Adrenal gland (tissue), 9 donors: ENCODE measurements at regions not wholly inside any gene's neighbourhood (a gene's known extent, or its start where the extent isn't known, plus 50 kb on each side); places are given as distances from the start of the nearest gene placed in this dataset.

ENCODE experiments used
- DNase-seq, 7 donors: peaks; one replicate each; pipeline ENCODE4 v3.0.0-alpha.2; 2019 to 2020
- H3K27ac ChIP-seq, 5 donors: fragments of 200-600 bp; sonication (generic) in 4 of 5; 1 replicate in 3 of 5; 2 replicates in 2 of 5; pipeline versions ENCODE4 v1.5.1 to v1.8.0; 2016 to 2020; ENCODE audit warnings: mild to moderate bottlenecking in 1 of 5
- H3K27me3 ChIP-seq: fragments of 200-600 bp; 2 replicates; pipeline ENCODE4 v1.8.0; 2021
- H3K36me3 ChIP-seq, 2 donors: fragments of 200-600 bp; replicated peaks in 1 of 2; 1 replicate in 1 of 2; 2 replicates in 1 of 2; pipeline versions ENCODE4 v1.5.1 to v1.8.0; 2018 to 2022
- H3K4me1 ChIP-seq, 2 donors: fragments of 200-600 bp; replicated peaks in 1 of 2; 1 replicate in 1 of 2; 2 replicates in 1 of 2; pipeline versions ENCODE4 v1.5.1 to v1.8.0; 2018 to 2021
- H3K4me3 ChIP-seq, 4 donors: fragments of 200-600 bp; sonication (generic) in 3 of 4; one replicate each; pipeline ENCODE4 v1.5.1; 2016 to 2018
- H3K9me3 ChIP-seq, 3 donors: fragments of 200-600 bp; sonication (generic) in 1 of 3; replicated peaks in 1 of 3; 1 replicate in 2 of 3; 2 replicates in 1 of 3; pipeline versions ENCODE4 v1.5.1 to v1.8.0; 2016 to 2021
- POLR2A ChIP-seq, 2 donors: fragments of 450-650 bp; IDR thresholded peaks; one replicate each; pipeline ENCODE4 v1.6.1; 2017; ENCODE audit warnings: antibody characterized with exemption in 2 of 2, mild to moderate bottlenecking in 2 of 2, moderate library complexity in 1 of 2
- WGBS, 4 donors: extraction: QIAGEN DNeasy Blood & Tissue Kit in 2 of 4; methylation state at CpG; one replicate each; pipeline versions ENCODE4 v1.1.5 to v1.1.7; 2013 to 2017; 5-methylcytosine and 5-hydroxymethylcytosine counted together
- intact Hi-C, 2 donors: fragments of 100-400 bp; cut with DNase I; formaldehyde crosslinking; loops; one replicate each; pipeline versions ENCODE4 v1.14.1 to v1.15.0; 2022 to 2023
- TF ChIP-seq, protein P1 (sequence below), 6 experiments: fragments of 450-650 bp in 4 of 6; fragments of 200-600 bp in 2 of 6; sonication (generic) in 1 of 6; IDR thresholded peaks; 1 replicate in 5 of 6; 2 replicates in 1 of 6; pipeline versions ENCODE4 v1.5.1 to v1.8.0; 2016 to 2021; ENCODE audit warnings: antibody characterized with exemption in 6 of 6, mild to moderate bottlenecking in 2 of 6, moderate library complexity in 1 of 6
- donor health status: healthy with polysubstance abuse.
- donor health status: Bipolar disorder and iron deficiency.
- donor health status: DM: yes; HTN: yes; CAD: no.
- donor health status: DM: no; HTN: no; CAD: no.
- donor health status: DM: no; HTN: no; CAD: no.

DNA sequence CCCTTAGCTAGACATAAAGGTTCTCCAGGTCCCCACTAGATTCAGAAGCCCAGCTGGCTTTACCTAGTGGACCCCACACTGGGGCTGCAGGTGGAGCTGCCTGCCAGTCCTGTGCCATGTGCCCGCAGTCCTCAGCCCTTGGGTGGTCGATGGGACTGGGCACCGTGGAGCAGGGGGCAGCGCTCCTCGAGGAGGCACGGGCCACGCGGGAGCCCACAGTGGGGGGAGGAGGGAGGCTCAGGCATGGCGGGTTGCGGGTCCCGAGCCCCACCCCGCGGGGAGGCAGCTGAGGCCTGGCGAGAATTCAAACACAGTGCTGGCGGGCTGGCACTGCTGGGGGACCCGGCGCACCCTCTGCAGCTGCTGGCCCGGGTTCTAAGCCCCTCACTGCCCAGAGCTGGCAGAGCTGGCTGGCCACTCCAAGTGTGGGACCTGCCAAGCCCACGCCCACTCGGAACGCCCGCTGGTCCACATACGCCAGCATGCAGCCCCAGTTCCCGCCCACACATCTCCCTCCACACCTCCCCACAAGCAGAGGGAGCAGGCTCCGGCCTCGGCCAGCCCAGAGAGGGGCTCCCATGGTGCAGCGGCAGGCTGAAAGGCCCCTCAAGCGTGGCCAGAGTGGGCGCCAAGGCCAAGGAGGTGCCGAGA, 119.7 kb upstream of the NRXN1 start:
- Histone ChIP-seq H3K4me3 (no peak overlapping the region), H3K27ac (no peak overlapping the region), H3K36me3 (no peaks in the 10 kb centered on the region), H3K9me3 (no peaks in the 10 kb centered on the region), H3K27me3 (no peaks in the 10 kb centered on the region), H3K4me1 (no peaks in the 10 kb centered on the region)
- DNase-seq = no peak
- intact Hi-C loops = no loop called here
- 88 to 90% (median 90%) methylated on average over 20 to 30 of the region's 30 CpGs for WGBS, 4 donors
- TF ChIP-seq, protein P1, sequence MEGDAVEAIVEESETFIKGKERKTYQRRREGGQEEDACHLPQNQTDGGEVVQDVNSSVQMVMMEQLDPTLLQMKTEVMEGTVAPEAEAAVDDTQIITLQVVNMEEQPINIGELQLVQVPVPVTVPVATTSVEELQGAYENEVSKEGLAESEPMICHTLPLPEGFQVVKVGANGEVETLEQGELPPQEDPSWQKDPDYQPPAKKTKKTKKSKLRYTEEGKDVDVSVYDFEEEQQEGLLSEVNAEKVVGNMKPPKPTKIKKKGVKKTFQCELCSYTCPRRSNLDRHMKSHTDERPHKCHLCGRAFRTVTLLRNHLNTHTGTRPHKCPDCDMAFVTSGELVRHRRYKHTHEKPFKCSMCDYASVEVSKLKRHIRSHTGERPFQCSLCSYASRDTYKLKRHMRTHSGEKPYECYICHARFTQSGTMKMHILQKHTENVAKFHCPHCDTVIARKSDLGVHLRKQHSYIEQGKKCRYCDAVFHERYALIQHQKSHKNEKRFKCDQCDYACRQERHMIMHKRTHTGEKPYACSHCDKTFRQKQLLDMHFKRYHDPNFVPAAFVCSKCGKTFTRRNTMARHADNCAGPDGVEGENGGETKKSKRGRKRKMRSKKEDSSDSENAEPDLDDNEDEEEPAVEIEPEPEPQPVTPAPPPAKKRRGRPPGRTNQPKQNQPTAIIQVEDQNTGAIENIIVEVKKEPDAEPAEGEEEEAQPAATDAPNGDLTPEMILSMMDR (IDR thresholded peaks at IDR 0.05) = no peak
- TF ChIP-seq POLR2A (IDR thresholded peaks at IDR 0.05) = no peak

DNA sequence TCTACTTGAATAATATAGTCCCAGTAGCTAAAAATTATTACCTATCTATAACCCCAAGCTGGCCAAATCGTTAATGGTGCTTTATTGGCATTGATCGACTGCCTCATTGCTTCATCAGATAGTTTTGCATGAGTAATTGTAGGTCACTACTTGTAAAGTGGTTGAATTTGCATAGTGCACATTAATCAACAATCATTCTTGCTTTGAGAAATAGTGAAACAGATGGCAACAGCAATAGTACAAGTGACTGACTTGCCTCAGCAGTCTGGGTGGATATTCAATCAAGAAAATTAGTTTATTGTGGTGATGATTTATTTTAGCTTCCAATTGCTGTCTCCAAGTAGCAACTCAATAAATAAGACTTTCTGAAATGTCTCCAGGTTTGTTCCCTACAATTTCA, 117.8 kb upstream of the NRXN1 start:
- intact Hi-C loops = no loop called here
- no peak overlapping the region for H3K4me3 ChIP-seq
- H3K36me3 ChIP-seq = no peaks in the 10 kb centered on the region
- DNase-seq = no peak
- no peaks in the 10 kb centered on the region for H3K9me3 ChIP-seq
- H3K27me3 ChIP-seq = no peaks in the 10 kb centered on the region
- H3K27ac ChIP-seq = no peak overlapping the region
- no peaks in the 10 kb centered on the region for H3K4me1 ChIP-seq
- TF ChIP-seq, protein P1 (IDR thresholded peaks at IDR 0.05) = no peak
- no peak for TF ChIP-seq POLR2A (IDR thresholded peaks at IDR 0.05)
- 70 to 82% (median 74%) methylated on average over 2 of the region's 2 CpGs for WGBS, 4 donors

DNA sequence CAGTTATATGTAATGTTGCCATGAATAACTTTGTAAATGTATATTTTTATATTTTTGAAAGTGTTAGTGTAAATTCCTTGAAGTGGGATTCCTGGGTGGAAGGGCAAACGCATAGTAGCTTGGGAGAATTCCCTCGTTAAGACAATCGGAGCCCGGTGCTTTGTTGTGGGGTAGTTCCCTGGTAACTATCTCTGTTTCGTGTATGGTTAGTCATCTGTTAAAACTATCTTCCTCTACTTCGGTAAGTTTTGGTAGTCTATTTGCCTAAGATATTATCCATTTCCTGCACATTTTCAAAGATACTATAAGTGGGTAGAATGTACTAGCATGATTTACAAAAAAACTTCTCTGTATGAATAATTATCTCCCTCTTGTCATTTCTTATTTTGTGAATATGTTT, 113.8 kb upstream of the NRXN1 start:
- Histone ChIP-seq H3K36me3 (no peaks in the 10 kb centered on the region), H3K4me1 (no peaks in the 10 kb centered on the region), H3K4me3 (no peak overlapping the region), H3K9me3 (no peaks in the 10 kb centered on the region), H3K27me3 (no peaks in the 10 kb centered on the region), H3K27ac (no peak overlapping the region)
- intact Hi-C loops = no loop called here
- no peak for DNase-seq
- TF ChIP-seq POLR2A (IDR thresholded peaks at IDR 0.05) = no peak
- TF ChIP-seq, protein P1 (IDR thresholded peaks at IDR 0.05) = no peak
- 70 to 82% (median 75%) methylated on average over 6 of the region's 6 CpGs for WGBS, 4 donors

DNA sequence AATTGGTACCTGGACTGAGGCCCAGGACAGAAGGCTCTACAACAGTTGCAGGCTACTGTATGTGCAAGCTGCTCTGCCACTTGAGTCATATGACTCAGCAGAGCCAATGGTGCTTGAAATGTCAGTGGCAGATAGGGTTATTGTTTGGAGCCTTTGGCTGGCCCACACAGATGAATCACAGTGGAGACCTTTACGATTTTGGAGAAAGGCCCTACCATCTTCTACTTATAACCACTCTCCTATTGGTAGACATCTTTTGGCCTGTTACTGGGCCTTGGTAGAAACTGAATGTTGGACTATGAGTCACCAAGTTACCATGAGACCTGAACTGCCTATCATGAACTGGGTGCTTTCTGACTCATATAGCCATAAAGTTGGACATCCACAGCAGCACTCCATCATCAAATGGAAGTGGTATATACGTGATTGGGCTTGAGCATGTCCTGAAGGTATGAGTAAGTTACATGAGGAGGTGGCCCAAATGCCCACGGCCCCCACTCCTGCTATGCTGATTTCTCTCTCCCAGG, 88.9 kb upstream of the NRXN1 start:
- Histone ChIP-seq H3K9me3 (no peaks in the 10 kb centered on the region), H3K4me1 (no peaks in the 10 kb centered on the region), H3K4me3 (no peak overlapping the region), H3K36me3 (no peaks in the 10 kb centered on the region), H3K27ac (no peak overlapping the region), H3K27me3 (no peaks in the 10 kb centered on the region)
- WGBS, 4 donors = 66 to 84% (median 74%) methylated on average over 3 of the region's 3 CpGs
- DNase-seq = no peak
- no peak for TF ChIP-seq POLR2A (IDR thresholded peaks at IDR 0.05)
- TF ChIP-seq, protein P1 (IDR thresholded peaks at IDR 0.05) = no peak
- intact Hi-C loops = no loop called here
